Stimulated activated CD8-positive, alpha-beta memory T cell treated with anti-CD3 and anti-CD28 coated beads, Interleukin-12 subunit alpha, Interleukin-12 subunit beta, amount 100 ng/mL, for 1 hour (primary cell): ENCODE measurements at regions not wholly inside any gene's neighbourhood (a gene's known extent, or its start where the extent isn't known, plus 50 kb on each side); places are given as distances from the start of the nearest gene placed in this dataset.
"Not testable (repeated sequence)": the region's sequence is repeated elsewhere in the genome, so short reads cannot be mapped to it uniquely, and the experiment has no call there.

Experiments
- DNase-seq: peaks from one replicate; pipeline ENCODE4 v3.0.0-alpha.2; 2020; ENCODE audit warnings: low read depth

DNA sequence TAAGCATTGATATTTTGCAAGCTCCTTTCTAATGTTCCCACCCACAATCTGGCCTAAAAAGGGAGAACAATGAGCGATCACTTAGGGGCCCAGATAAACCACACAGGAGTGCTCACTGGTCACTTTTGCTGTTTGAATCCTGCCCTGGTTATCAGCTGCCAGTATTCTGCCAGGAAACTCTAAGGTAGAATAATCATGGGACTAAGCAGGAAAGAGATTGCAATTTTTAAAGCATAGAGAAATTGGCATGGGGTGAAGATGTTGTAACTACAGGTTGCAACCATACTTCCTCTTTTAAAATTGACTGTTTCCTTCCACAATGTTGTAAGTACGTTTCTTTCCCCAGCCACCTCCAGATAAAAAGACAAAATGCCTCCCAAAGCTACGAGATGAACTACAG lies 251.2 kb upstream of the CDH11 start:
- no peak for DNase-seq

DNA sequence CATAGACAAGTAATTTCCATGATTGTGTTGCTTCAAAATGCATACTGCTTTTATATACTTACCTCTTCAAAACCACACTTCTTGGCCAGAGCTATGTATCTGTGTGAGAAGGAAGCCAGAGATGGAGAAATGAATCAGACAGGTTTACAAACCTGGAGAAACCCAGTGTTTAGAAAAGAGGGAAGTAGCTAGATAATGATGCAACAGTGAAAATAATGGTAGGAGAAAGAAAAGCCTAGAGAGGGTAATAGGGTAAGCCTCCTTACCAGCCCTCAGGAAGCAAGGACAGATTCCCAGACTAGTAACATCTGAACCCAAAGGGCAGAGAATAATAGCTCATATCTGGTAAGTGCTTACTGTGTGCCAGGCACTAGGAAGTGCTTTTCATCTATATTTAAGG lies 250.3 kb upstream of the CDH11 start:
- DNase-seq, result no peak

DNA sequence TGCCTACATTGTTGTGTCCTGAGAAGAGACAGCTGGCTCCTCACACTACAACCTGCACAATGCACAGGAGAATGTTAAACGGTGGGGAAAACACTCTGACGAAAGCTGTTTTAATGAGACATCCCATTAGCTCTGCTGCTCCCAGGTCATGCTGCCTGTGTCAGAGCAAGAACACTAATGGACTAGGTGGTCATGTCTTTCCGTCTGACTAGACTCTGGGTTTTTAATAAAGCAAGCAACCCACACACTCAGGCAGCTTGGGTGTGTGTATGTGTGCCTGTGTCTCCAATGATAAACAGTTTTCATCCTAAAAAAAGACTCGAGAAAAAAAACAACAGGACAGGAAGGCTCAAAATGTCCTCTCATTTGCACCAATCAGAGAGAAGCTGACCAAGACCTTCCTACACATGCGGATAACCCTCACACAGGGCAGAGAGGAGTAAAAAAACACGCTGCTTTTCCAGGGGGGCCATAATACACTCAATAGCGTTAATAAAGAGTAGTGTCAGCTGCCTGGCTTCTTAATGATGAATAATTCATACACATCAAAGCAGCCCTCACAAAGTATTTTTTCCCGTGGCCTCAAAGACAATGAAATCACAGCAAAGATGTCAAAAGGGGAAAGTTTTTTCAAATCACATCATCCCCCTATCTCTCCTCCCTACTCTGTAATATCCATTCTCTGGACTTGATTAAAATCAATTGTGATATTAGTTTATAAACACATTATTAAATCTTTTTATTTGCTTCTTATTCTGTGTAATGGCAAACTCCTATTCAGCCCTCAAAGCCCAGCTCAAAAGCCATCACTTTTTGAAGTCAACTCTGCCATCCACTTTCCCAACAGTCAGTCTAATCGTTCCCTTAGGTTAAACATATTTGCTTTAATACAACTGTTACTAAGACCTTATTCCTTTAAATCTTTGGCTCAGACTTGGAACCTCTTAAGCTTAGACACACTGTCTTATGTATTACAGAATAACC lies 244.2 kb upstream of the CDH11 start:
- no peak for DNase-seq

DNA sequence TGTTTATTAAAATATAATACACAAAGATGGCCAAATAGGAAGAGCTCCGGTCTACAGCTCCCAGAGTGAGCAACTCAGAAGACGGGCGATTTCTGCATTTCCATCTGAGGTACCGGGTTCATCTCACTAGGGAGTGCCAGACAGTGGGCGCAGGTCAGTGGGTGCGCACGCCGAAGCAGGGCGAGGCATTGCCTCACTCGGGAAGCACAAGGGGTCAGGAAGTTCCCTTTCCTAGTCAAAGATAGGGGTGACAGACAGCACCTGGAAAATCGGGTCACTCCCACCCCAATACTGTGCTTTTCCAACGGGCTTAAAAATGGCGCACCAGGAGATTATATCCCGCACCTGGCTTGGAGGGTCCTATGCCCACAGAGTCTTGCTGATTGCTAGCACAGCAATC lies 234.9 kb upstream of the CDH11 start:
- DNase-seq, result not testable (repeated sequence)

DNA sequence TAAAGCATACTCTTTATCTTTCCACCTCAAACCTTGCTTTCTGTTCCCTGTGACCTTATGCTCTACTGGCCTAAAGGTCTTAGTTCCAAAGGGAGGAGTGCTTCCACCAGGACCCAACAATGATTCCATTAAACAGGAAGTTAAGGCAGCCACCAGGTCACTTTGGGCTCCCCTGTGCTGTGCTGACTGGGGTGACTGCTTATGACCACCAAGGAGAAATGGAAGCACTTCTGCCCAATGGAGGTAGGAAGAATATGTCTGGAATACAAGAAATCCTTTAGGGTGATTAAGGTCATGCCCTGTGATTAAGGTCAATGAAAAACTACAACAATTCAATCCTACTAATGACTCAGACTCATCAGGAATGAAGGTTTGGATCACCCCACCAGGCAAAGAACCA lies 233.8 kb upstream of the CDH11 start:
- no peak for DNase-seq

DNA sequence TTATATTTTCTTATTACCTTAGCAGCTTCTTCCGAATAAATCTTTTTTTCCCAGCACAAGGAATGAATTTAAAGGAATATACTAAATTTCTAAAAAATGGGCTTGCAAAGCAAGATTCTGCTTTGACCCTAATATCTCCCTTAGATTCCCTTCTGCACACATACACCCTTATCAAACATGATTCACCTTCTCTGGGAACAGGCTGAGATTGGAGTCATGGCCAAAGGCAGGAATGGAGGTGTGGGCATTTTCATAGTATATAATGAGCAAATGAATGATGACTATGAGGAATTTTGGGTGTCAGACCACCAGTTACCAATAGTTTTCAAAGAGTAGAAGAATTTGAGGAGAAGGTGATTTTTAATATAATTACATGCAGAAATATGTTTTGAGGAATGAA lies 231.3 kb upstream of the CDH11 start:
- no peak for DNase-seq

DNA sequence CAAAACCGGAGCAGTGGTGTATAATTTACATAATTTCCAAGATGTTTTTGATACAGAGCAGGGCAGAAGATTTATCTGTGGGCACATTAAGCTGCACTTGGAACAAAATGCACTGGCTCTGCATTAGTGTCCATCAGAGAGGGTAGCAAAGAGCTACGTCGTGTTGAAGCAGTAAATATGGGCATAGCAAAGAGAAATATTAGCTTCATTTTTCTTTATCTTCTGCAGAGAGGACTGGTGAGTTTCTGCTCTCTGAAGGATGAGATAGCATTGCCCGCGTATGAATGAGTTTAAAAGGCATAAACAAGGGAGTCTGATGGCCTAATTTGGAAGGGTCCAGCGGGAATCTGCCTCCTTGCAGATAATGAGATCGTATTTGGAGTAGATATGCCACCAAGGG lies 227.8 kb upstream of the CDH11 start:
- no peak for DNase-seq

DNA sequence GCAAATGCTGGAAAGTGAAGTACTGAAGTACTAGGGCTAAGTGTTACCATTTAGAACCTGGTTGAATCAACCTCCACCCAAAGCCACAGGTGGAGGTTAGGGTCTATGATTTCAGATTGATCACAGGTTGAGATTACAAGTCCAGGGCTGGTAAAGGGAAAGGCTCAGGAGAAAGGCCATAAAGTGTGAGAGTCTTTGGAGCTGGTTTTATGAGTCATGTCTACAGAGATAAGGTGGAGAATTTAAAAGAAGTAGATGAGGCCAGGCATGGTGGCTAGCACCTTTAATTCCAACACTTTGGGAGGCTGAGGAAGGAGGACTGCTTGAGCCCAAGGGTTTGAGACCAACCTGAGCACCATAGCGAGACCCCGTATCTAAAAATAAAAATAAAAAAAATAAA lies 221.7 kb upstream of the CDH11 start:
- no peak for DNase-seq

DNA sequence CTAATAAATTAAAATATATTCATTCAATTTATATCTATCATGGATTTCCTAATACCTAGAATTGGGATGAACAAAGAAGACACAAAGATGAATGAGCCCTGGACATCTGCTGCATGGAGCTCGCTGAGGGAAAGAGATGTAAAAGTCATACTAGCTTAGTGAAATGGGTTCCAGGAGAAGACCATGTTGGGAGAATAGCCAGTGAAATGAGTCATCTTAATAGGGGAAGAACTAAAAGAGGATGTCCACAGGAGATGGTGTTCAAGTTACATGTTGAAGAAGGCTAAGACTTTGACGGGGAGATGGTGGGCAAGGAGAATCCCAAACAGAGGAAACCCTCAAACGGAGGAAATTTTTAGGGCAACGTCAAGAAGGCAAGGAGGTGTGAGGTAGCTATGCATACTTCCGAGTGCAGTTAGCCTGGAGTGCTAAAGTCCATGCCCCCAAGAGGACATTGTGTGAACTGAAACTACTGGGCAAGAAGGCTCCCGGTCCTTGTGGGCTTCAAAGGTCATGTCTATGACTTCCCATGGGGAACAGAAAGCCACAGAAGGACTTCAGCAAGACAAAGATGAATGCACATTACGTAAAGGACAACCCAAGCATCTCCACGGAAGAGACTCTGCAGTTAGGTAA lies 220.5 kb upstream of the CDH11 start:
- DNase-seq, result no peak

DNA sequence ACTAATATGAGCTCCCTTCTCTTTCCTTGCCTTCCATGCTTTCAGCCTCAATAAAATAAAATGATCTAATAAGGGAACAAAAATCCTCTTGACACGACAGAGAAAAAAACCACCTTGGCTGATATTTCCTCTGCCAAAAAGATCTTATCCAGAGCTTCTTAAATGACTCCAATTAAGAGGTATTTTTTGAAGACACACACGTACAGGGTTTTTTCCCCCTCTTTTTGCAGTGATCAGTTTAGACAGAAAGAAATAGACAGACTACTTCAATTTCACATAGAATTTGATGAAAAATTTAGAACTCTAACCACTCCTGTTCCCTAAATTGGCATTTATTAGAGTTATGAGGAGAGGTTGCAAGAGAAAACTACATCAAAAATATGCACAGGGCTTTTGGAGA lies 217.2 kb upstream of the CDH11 start:
- DNase-seq, result no peak

DNA sequence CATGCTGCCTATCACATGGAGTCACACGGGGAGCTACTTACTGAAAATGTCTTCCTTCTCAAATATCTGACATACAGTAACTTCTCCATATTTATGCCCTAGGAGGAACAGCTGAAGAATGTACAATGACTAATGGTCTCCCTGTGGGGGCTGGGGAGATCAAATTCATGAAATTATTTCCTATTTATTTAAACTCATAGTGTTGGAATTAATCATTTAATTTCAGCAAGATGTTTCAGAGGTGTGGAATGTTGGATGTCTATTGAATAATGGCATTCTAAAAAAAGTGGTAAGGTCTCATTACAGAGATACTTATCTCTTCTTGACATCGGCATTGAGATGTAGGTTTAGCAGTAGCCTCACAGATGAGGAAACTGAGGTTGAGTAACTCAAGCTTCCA lies 214.3 kb upstream of the CDH11 start:
- no peak for DNase-seq

DNA sequence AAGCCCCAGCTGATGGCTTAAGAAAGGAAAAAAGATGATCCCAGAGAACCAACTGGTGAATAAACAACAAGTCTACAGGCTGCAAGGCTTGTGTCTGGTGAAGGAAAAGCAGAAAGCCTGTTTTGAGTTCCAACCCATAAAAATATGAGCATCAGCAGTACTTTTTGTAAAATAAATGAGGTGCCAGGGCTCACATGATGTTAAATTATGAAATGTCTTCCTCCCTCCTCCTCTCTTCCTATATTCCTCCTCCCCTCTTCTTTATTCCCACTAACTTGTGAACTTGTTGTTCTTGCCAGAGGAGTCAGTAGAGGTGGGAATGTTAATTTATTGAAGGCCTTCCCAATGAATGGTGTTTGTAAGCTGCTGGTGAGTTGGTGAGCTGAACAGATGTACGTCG lies 212.2 kb upstream of the CDH11 start:
- no peak for DNase-seq

DNA sequence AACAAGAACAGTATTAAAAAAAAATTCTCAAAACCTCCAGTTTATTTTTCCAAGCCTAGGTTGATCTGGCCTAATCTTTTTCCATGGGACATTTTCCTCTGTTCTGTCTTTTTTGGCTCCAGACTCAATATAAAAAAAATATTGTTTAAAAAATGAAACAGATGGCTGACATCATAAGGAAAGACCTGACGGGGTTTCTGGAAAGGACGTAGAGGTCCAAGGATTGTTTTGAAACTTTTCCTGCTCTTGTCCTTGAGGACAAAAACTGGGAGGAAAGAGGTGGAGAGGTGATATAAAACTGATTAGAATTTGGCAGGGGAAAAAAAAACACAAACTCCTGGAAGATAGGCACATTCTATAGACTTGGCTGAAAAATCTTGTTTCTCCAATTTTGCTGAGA lies 211.4 kb upstream of the CDH11 start:
- DNase-seq, result no peak

DNA sequence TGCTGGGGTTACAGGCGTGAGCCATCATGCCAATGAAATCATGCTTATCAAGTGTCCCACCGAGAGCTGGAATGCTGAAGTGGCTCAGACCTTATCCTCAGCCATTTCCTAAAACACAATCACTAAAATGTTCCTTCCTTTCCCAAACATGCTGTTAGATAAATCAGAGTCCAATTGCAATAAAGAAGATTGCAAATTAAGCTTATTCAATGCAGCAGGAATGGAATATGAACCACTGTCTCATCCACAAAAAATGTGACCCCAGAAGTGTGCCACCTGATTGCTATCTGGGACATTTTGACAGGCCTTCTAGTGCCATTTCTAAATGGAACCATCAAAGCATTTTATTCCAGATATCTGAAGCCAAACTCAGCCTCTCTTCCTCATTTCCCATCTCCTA lies 205.5 kb upstream of the CDH11 start:
- DNase-seq, result no peak

DNA sequence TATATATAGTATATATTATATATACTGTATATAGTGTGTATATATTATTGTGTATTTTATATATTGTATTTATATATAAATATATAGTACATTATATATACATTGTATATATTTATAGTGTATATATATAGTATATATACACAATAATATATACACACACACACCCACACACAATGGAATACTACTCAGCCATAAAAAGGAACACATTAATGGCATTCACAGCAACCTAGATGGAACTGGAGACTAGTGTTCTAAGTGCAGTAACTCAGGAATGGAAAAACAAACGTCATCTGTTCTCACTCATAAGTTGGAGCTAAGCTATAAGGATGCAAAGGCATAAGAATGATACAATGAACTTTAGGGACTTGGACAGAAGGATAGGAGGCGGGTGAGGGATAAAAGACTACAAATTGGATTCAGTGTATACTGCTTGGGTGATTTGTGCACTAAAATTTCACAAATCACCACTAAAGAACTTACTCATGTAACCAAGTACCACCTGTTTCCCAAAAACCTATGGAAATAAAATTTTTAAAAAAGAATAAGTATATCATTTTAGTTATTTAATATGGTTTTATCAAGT lies 201.9 kb upstream of the CDH11 start:
- no peak for DNase-seq

DNA sequence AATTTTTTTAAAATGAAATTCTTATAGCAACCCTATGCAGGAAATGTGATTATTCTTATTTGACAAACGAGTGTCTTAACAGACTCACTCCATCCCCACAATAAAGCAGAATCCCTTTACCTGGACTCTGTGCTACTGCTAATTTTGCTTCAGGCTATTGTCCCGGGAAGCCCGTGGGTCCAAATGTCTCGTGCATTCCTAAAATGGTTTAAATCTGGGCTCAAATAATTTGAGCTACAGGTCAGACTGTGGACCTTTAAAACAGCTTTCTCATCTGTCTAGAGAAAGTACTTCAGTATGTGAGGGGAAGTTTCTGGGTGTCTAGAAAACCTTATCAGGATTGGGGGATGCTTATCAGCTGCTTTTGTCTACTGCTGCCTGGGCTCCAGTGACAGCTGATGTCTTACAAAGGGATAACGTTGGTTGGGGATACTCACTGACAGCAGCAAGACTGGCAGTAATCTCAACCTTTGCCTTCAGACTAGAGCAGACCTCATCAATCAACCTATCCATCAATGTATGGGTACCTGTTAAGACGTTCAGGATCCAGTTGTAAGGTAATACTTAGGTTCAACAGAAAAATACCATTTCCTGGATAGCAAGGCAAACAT lies 197.9 kb upstream of the CDH11 start:
- no peak for DNase-seq

DNA sequence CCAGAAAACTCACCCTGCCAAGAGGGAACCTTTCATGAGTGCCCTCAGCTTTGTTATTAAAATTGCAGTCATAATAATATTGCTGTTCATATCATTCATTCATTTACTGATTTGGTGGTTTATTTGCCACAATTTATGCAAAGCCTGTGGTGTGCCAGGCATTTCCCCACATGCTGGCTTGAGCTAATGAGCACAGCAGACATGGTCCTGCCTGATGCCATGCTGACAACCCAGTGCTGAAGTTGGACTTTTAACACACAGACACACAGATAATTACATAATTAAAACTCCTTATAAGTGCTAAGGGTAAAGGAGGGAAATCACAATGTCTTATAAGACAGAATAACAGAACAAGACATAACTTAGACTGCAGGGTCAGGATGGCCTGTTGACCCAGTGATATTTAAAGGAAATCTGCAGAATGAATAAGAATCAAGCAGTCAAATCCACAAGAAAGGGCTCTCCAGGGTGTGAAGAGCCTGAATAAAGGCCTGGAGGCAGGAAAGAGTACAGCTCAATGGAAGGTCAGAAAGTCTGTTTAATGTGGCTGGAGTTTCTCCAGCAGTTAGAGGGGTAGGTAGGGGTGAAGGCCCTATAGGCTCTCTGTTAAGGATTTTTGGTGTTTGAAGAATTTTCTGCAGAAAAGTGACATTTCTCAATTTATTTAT lies 196.9 kb upstream of the CDH11 start:
- no peak for DNase-seq

DNA sequence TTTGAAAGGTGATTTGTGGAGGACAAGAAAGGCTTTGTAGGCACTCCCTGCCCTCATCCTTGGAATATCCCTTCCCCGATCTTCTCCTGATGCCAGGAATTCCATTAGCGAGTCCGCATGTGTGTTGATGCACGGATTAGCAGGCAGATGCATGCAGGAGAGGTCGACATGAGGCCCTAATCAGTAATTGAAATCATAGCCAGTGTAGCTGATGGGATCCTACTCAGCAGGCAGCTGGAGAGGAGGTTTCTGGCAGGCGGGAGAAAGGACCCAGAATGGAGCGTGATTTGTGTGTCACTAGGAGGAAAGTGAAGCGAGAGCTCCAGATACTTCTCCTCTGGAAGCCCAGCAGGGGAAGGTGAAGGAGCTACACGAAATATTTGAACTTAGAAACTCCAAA lies 196.3 kb upstream of the CDH11 start:
- no peak for DNase-seq

DNA sequence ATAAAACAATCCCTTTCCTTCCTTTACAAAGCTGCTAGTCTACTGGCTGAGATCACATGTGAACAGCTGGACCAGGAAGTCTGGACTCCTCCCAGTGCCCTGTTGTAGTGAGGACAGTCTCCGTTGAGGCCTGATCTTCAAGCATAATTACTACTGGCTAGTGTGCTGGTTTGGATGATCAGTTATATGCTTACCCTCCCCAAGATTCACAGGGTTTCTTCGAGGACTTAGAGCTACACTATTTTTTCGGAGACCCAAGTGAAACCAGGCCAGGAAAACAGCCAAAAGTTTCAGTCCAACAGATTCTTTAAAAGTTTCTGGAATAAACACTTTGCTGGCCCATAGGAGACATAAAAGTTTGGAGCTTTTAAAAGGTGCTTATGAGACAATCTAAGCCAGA lies 194.9 kb upstream of the CDH11 start:
- DNase-seq, result no peak

DNA sequence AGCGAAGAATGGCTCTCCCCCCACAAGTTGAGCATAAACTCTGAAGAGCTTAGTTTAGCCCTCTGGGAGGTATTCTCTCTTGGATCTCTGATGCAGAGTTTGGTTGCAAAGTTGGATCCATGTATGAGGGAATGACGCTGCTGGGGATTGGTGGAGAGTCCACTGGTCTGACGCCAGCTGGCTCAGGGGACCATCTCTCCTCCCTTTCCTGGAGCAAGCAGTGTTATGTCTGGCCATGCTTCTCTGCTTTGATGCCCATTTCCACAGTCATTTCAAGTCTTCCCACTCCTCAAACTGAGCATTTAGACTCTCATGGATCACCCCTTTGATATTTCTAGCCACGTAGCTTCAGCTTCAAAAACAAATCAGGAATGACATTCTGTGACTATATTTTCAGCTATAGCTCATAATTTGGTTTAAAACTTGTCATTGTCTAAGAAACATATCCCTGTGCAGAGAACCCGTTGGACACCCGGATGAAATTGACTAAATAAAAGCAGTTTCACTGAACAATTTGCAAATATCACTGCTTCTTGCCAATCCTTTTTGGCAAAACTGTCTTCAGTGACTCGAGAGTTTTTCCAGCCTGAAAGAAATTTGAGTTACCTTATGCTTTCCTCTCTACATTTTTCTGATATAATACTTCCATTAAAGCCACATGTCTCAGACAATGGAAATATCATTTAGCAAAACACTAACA lies 193.4 kb upstream of the CDH11 start:
- no peak for DNase-seq

DNA sequence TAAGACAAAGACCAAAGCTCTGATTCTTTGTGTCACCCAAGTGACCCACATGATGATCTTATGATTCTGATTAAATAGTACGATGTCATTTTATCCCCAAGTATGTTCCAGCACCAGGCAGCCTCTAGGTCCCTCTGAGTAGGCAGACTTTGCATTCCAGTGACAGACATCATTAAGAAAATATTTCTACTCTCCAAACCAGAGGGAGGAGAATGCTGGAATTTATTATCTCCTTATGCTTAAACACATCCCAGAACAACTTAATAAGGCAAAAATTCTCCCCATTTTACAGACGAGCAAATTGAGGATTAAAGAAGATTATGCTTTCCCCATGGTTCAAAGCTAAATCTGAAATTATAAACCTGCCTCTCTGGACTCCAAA lies 192.8 kb upstream of the CDH11 start:
- no peak for DNase-seq
